ENCODE measurements at regions not wholly inside any gene's neighbourhood (a gene's known extent, or its start where the extent isn't known, plus 50 kb on each side); places are given as distances from the start of the nearest gene placed in this dataset.

GRCh38 chr4:184284742-184285141 is 67.1 kb upstream of the ENPP6 start:
- no peak for DNase-seq (ENCODE audit: low spot score in 2 of 2)
- 82 to 86% methylated on average over 2 of the region's 2 CpGs for WGBS, 2 donors
- intact Hi-C loops (cut with DNase I; ENCODE audit: low total_unique reads) = no loop called here
- no peak for TF ChIP-seq POLR2A (IDR thresholded peaks at IDR 0.05)
- TF ChIP-seq, protein P1, sequence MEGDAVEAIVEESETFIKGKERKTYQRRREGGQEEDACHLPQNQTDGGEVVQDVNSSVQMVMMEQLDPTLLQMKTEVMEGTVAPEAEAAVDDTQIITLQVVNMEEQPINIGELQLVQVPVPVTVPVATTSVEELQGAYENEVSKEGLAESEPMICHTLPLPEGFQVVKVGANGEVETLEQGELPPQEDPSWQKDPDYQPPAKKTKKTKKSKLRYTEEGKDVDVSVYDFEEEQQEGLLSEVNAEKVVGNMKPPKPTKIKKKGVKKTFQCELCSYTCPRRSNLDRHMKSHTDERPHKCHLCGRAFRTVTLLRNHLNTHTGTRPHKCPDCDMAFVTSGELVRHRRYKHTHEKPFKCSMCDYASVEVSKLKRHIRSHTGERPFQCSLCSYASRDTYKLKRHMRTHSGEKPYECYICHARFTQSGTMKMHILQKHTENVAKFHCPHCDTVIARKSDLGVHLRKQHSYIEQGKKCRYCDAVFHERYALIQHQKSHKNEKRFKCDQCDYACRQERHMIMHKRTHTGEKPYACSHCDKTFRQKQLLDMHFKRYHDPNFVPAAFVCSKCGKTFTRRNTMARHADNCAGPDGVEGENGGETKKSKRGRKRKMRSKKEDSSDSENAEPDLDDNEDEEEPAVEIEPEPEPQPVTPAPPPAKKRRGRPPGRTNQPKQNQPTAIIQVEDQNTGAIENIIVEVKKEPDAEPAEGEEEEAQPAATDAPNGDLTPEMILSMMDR (IDR thresholded peaks at IDR 0.05) = no peak
- H3K4me3 ChIP-seq (ENCODE audit: low read depth, poor library complexity, severe bottlenecking) = no peak overlapping the region

GRCh38 chr4:184284336-184284690 is 66.6 kb upstream of the ENPP6 start:
- DNase-seq (ENCODE audit: low spot score in 2 of 2) = no peak
- TF ChIP-seq POLR2A (IDR thresholded peaks at IDR 0.05) = no peak
- TF ChIP-seq, protein P1 (IDR thresholded peaks at IDR 0.05) = no peak
- 96 to 97% methylated on average over 8 of the region's 8 CpGs for WGBS, 2 donors
- intact Hi-C loops (cut with DNase I; ENCODE audit: low total_unique reads) = no loop called here
- no peak overlapping the region for H3K4me3 ChIP-seq (ENCODE audit: low read depth, poor library complexity, severe bottlenecking)

GRCh38 chr4:184283659-184284335 is 66.1 kb upstream of the ENPP6 start:
- 91 to 92% methylated on average over 21 to 22 of the region's 28 CpGs for WGBS, 2 donors
- no peak for DNase-seq (ENCODE audit: low spot score in 2 of 2)
- H3K4me3 ChIP-seq (ENCODE audit: low read depth, poor library complexity, severe bottlenecking) = no peak overlapping the region
- intact Hi-C loops (cut with DNase I; ENCODE audit: low total_unique reads) = no loop called here
- TF ChIP-seq POLR2A (IDR thresholded peaks at IDR 0.05) = no peak
- TF ChIP-seq, protein P1 (IDR thresholded peaks at IDR 0.05) = no peak

DNA sequence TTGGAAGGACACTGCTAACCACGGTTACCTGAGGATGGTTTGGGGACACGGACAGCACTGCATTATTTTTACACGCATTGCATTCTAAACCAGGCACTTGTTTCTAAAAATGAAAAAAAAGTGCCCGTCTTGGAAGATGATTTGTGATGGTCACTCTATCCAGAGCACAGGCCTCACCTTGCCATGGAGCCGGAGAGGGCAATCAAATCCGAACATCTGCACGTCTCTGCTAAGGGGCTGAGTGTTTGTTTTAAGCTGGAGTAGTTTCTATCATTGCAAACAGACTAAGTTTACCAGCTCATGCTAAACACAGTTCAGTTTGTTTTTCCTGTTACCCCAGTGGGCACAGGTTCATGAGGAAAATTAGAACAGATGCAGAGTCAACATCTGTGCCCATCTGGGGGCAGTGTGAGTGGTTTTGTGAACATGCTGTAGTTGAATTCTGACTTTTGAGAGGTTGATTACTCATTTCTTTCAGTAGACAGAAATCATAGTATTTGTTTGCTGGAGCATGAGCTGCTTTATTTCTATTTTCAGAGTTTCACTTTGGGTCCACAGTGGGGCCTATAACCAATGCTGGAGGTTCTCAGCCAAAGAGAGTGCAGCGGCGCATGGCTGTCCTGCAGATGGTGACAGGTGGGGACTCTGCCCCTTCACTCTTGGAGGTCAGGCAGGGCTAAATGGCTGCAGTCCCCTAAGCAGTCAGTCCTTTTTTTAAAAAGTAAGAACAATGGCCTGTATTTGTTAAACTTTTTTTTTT is 65.4 kb upstream of the ENPP6 start:
- no peak for DNase-seq (ENCODE audit: low spot score in 2 of 2)
- 82 to 87% methylated on average over 9 of the region's 9 CpGs for WGBS, 2 donors
- TF ChIP-seq, protein P1 (IDR thresholded peaks at IDR 0.05) = no peak
- TF ChIP-seq POLR2A (IDR thresholded peaks at IDR 0.05) = no peak
- intact Hi-C loops (cut with DNase I; ENCODE audit: low total_unique reads) = no loop called here
- no peak overlapping the region for H3K4me3 ChIP-seq (ENCODE audit: low read depth, poor library complexity, severe bottlenecking)

DNA sequence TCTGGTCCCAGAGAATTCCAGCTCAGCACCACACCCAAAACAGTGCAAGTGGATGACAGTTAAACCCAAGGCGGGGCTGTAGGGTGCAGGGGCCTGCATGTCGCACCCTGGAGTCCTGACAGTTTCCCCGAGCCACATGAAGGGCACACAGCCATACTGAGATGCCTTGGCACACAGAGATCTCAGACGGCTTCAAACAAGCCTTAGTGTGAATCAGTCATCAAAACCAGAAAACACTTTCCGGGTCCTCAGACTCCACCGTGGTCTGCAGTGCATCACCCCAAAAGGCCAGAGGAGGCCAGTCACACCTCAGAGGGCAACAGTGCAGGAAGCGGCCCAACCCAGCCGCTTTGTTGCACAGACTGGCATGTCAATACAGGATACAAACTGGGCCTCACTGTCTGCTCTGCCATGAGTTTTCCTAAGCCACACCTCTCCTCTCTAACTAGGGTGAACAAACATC is 64.6 kb upstream of the ENPP6 start:
- intact Hi-C loops (cut with DNase I; ENCODE audit: low total_unique reads) = no loop called here
- H3K4me3 ChIP-seq (ENCODE audit: low read depth, poor library complexity, severe bottlenecking) = no peak overlapping the region
- no peak for DNase-seq (ENCODE audit: low spot score in 2 of 2)
- 20 to 26% methylated on average over 8 of the region's 8 CpGs for WGBS, 2 donors
- no peak for TF ChIP-seq POLR2A (IDR thresholded peaks at IDR 0.05)
- TF ChIP-seq, protein P1 (IDR thresholded peaks at IDR 0.05) = no peak
